ENCODE measurements at regions not wholly inside any gene's neighbourhood (a gene's known extent, or its start where the extent isn't known, plus 50 kb on each side); places are given as distances from the start of the nearest gene placed in this dataset.

GRCh38 chr6:128759901-128760300 is 123.0 kb upstream of the LAMA2 start:
- no peak for DNase-seq
- Mint-ChIP-seq H3K9me3 (ENCODE audit: unreplicated experiment) (peaks cover 1% of the 10 kb centered on the region), H3K27me3 (ENCODE audit: unreplicated experiment) (peaks cover 3% of the 10 kb centered on the region), H3K4me1 (ENCODE audit: low read depth, unreplicated experiment) (no peaks in the 10 kb centered on the region), H3K36me3 (ENCODE audit: unreplicated experiment) (no peaks in the 10 kb centered on the region), H3K4me3 (ENCODE audit: unreplicated experiment) (no peak overlapping the region), H3K27ac (ENCODE audit: unreplicated experiment) (no peak overlapping the region)
- no peak for TF ChIP-seq CTCF (IDR thresholded peaks at IDR 0.05; ENCODE audit: partially characterized antibody, unreplicated experiment)

- Mint-ChIP-seq H3K36me3 (ENCODE audit: unreplicated experiment) (no peaks in the 10 kb centered on the region), H3K9me3 (ENCODE audit: unreplicated experiment) (peaks cover 1% of the 10 kb centered on the region), H3K4me1 (ENCODE audit: low read depth, unreplicated experiment) (no peaks in the 10 kb centered on the region), H3K27ac (ENCODE audit: unreplicated experiment) (no peak overlapping the region), H3K4me3 (ENCODE audit: unreplicated experiment) (no peak overlapping the region), H3K27me3 (ENCODE audit: unreplicated experiment) (peaks cover 3% of the 10 kb centered on the region)
- DNase-seq: no peak
- no peak for TF ChIP-seq CTCF (IDR thresholded peaks at IDR 0.05; ENCODE audit: partially characterized antibody, unreplicated experiment)
Observed at GRCh38 chr6:128759447-128759846, 123.5 kb upstream of the LAMA2 start.

GRCh38 chr6:128757961-128758360 is 125.0 kb upstream of the LAMA2 start:
- H3K4me3 Mint-ChIP-seq (ENCODE audit: unreplicated experiment): no peak overlapping the region
- TF ChIP-seq CTCF (IDR thresholded peaks at IDR 0.05; ENCODE audit: partially characterized antibody, unreplicated experiment): no peak
- peaks cover 1% of the 10 kb centered on the region for H3K9me3 Mint-ChIP-seq (ENCODE audit: unreplicated experiment)
- peaks cover 3% of the 10 kb centered on the region for H3K27me3 Mint-ChIP-seq (ENCODE audit: unreplicated experiment)
- no peaks in the 10 kb centered on the region for H3K36me3 Mint-ChIP-seq (ENCODE audit: unreplicated experiment)
- DNase-seq: no peak
- no peaks in the 10 kb centered on the region for H3K4me1 Mint-ChIP-seq (ENCODE audit: low read depth, unreplicated experiment)
- H3K27ac Mint-ChIP-seq (ENCODE audit: unreplicated experiment): no peak overlapping the region

GRCh38 chr6:128754658-128755256 is 128.2 kb upstream of the LAMA2 start:
- no peak for DNase-seq
- no peaks in the 10 kb centered on the region for H3K36me3 Mint-ChIP-seq (ENCODE audit: unreplicated experiment)
- no peak for TF ChIP-seq CTCF (IDR thresholded peaks at IDR 0.05; ENCODE audit: partially characterized antibody, unreplicated experiment)
- H3K9me3 Mint-ChIP-seq (ENCODE audit: unreplicated experiment): no peaks in the 10 kb centered on the region
- H3K27ac Mint-ChIP-seq (ENCODE audit: unreplicated experiment): no peak overlapping the region
- no peak overlapping the region for H3K4me3 Mint-ChIP-seq (ENCODE audit: unreplicated experiment)
- H3K4me1 Mint-ChIP-seq (ENCODE audit: low read depth, unreplicated experiment): no peaks in the 10 kb centered on the region
- H3K27me3 Mint-ChIP-seq (ENCODE audit: unreplicated experiment): no peaks in the 10 kb centered on the region

GRCh38 chr6:128743974-128744765 is 138.8 kb upstream of the LAMA2 start:
- H3K27me3 Mint-ChIP-seq (ENCODE audit: unreplicated experiment): no peaks in the 10 kb centered on the region
- no peak for DNase-seq
- TF ChIP-seq CTCF (IDR thresholded peaks at IDR 0.05; ENCODE audit: partially characterized antibody, unreplicated experiment): no peak
- no peaks in the 10 kb centered on the region for H3K4me1 Mint-ChIP-seq (ENCODE audit: low read depth, unreplicated experiment)
- no peak overlapping the region for H3K4me3 Mint-ChIP-seq (ENCODE audit: unreplicated experiment)
- H3K36me3 Mint-ChIP-seq (ENCODE audit: unreplicated experiment): no peaks in the 10 kb centered on the region
- no peak overlapping the region for H3K27ac Mint-ChIP-seq (ENCODE audit: unreplicated experiment)
- H3K9me3 Mint-ChIP-seq (ENCODE audit: unreplicated experiment): no peaks in the 10 kb centered on the region

All from glutamatergic neuron (in vitro differentiated cells).